NCI-H526 treated with DMSO at 0.1 percent for 48 hours (cell line): ENCODE measurements at regions not wholly inside any gene's neighbourhood (a gene's known extent, or its start where the extent isn't known, plus 50 kb on each side); places are given as distances from the start of the nearest gene placed in this dataset.
"Not testable (repeated sequence)": the region's sequence is repeated elsewhere in the genome, so short reads cannot be mapped to it uniquely, and the experiment has no call there.

ENCODE experiments used
- DNase-seq: peaks from one replicate; lab custom pipeline; 2025; lab: John Stamatoyannopoulos, UW

DNA sequence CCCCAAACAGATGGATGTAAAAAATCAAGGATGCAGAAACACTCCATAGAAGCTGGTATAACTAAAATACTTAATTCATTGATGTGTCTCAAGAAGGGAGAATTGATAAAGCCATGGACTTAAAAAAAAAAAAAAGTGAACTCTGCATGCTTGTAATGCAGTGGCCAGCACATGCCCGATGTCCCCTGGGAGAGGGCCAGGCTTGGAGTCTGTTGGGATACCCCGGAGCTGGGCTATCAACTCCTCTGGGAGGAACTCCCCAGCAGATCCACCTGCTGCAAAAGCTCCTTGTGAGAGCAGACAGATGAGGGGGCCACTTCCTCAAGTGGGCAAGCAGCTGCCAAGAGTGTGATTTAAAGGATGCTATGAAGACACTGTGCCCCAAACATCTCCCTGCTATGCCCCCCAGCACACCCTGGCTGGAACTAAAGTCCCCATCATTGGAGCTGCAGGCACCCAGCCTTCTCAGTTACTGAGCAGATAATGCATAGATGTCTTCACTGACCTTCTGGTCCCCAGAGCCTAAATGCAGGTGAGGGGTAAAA is 311.5 kb upstream of the ID2 start:
- DNase-seq: no peak

DNA sequence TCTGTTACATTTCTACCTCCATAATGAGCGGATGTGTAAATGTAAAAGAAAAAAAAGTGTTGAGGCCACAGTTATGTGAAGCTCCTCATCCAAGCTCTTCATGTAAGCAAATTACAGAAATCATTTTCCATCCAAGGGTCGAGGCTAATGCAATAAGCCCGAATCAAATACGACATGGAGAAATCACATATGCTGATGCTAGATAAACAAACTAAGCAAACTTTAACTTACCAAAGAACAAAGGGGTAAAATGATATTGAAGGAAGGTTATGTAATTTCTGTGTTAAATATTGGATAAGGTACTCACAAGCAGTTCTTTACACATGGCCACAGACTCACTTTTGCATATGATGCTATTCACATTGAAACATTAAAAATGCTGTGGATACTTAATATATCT is 310.2 kb upstream of the ID2 start:
- DNase-seq: no peak

DNA sequence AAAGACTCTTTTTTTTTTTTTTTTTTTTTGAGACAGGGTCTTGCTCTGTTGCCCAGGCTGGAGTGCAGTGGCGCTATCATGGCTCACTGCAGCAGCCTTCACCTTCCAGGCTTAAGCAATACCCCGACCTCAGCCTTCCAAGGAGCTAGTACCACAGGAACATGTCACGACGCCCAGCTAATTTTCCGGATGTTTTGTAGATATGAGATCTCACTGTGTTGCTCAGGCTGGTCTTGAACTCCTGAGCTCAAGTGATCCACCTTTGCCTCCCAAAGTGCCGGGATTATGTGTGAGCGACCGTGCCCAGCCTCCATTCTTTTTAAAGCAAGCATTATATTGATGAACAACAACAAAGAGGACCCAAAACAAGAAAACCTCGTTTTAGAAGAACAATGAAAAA is 307.1 kb upstream of the ID2 start:
- DNase-seq: no peak

DNA sequence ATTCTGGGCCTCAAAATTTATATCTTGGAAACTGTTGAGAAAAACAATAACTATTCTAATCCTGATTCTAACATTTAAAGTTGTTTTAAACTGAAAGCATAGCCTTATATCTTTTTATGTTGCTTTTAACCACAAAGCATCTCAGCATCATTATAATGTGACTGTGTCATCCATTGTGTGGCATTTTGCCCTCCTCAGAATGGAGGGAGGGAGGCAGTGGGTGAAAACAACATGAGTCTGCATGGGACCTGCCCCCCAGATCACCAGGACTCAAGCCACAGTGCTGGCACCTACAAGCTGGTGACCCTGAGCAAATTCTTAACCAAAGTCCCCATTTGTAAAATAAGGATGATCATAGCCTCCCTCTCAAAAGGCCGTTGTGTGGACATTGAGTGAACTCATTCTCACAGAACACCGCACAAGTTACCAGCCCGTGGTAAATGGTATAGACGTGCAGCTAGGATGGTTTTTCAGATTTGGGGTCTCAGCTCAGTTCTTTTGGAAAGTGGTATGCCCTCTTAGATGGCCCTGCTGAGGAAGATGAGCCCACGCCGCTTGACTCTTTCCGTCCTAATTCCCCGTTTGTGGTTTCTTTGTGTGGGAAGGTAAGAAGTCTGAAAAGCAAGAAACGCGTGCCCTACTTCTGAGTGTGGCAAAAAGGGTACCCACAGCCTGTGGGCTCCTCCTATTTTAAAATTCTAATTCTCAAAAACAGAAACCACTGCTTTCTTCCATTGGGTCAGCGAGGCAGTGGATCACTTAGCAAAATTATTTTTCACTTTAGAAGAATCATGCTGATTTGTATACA is 305.0 kb upstream of the ID2 start:
- no peak for DNase-seq

DNA sequence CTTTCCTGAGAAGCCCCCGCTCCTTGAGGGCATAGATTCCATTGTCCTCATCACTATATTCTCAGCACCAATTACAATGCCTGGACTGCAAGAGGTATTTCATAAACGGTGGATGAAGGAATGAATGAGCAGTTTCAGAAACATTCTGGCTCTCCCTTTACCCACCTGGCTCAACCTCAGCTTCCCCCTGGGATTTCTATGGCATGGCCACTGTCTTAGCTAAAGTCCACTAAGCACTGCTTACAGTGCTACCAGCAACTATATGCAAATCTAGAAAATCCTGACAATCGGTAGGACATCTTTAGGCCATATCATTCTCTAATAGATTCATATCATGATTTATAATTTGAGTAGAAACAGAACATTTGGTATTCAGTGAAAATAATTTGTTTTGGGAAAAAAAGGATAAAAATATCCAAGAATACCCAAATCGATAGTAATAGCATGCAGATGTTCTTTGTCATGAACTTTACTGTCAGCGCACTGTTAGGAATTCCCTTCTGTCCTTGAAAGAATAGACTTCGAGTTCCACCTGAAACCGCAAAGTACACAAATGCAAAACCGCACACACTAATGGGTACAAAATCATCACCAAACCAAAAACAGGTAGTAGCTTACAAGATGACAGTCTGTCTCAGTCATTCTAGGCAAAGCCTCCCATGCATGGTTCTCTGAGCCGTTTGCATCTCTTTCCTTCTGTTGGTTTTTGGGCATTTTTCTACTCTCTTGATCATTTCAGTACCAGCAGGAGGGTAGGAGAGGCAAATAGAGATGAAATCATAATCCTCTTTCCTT is 303.6 kb upstream of the ID2 start:
- peak; percentile 15 for DNase-seq

DNA sequence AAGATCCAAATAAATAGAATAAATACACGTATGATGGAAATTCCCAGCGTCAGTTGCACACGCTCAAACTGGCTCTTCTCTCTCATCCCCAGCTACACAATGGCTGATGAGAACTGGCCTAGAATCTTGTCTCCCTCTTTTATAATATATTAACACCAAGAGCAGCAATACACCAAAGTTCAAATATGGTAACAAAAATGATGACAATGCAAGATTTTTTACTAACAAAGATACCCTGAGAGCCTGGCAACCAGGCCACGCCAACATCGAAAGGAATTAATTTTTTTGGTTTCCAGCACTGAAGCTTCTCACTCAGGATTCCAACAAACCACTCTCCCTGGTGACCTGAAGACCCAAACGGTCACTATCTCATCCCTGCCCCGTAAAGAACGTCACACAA is 302.7 kb upstream of the ID2 start:
- no peak for DNase-seq

DNA sequence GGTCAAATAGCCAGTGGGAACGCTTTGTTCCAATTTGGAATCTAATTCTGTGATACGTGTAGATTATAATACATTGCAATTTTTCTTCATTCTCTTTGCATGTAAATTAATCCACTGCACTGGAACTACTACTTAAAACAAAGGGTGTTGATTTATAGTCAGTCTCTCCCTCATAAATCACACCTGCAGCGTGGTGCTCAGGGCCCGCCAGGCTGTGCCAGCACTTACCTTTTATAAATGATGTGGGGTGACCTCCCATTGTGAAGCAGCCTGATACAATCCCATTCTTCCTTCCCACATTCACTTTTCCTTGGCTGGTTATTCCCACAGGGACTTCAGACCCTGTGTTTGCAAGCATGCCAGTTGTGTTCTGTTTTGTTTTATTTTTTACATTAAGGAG is 302.3 kb upstream of the ID2 start:
- no peak for DNase-seq

DNA sequence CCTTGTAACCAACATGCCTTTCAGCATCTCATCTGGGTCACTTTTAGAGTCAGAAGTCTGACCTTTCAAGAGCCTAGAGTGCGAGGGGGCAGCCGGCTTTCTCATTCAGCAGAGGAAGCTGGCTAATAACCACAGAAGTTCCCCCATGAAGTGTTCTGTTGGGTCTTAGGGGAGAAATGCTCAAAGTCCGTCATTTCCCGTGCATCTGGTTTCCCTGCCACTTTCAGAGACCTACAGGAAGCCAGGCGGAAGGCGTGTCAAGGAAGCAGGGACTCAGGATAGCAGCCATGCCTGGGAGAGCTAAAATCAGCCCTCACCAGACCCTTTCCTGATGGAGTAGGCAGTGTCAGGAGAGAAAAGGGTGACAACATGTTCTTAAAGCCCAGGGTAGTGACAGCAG is 301.8 kb upstream of the ID2 start:
- DNase-seq: no peak

DNA sequence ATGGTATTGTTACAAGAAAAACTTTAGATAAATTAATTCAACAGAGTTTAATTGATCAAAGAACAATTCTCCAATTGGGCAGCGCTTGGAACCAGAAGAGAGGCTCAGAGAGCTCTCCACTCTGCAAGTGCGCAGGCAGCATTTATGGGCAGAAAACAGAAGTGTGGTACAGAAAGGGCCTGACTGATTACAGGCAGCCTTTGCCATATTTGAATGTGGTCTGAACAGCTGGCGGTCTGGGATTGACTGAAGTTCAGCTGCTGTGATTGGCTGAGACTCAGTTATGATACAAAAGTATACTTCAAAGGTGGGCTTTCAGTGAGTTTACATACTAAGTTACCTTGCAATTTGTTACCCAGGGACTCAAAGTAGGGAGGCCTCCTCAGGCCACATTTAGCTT is 301.3 kb upstream of the ID2 start:
- peak; percentile 34 for DNase-seq

DNA sequence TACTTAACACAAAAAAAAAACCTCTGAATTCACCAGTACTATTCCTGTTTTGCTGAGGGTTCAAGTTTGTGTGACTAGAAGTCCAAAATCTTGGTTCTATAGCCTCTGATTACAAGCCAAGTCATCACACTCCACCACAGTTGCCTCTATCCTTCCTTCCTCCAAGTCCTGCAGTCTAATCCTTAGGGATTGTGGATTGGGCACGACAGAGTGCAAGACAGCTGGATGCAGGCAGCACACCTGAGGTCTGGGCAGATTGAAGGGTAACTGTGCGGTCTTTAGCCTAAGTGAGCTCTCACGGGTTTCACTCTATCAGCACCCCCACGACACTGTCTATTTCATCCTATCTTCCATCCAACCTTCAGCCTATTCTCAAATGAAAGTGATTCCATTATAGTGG is 299.4 kb upstream of the ID2 start:
- no peak for DNase-seq

DNA sequence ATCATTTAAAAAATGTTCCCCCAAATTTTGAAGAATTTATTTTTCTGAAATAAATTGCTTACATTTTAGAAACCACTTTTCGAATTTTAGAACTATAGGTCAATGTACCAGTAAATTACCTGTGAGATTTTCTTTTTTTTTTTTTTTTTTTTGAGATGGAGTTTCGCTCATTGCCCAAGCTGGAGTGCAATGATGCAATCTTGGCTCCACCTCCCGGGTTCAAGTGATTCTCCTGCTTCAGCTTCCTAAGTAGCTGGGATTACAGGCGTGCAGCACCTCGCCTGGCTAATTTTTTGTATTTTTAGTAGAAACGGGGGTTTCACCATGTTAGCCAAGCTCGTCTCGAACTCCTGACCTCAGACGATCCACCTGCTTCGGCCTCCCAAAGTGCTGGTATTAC is 295.1 kb upstream of the ID2 start:
- not testable (repeated sequence) for DNase-seq

DNA sequence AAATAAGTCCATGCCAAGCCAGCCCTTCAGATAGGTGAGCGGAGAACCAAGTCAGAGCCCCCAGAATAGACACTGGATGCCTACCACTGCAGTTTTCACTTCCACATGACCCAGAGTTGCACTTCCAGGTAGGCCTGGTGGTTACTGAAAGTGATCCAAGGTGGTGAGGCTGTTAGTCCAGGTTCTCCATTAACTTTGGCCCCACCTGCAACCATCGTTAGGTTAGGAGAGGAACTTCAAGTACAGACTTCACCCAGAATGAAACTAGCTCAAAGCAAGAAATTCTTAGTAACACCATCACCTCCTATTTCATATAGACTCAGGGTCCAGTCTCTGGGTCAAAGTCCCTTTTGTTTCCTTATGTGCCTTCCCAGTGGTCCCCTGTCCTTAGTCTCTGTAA is 293.1 kb upstream of the ID2 start:
- no peak for DNase-seq

DNA sequence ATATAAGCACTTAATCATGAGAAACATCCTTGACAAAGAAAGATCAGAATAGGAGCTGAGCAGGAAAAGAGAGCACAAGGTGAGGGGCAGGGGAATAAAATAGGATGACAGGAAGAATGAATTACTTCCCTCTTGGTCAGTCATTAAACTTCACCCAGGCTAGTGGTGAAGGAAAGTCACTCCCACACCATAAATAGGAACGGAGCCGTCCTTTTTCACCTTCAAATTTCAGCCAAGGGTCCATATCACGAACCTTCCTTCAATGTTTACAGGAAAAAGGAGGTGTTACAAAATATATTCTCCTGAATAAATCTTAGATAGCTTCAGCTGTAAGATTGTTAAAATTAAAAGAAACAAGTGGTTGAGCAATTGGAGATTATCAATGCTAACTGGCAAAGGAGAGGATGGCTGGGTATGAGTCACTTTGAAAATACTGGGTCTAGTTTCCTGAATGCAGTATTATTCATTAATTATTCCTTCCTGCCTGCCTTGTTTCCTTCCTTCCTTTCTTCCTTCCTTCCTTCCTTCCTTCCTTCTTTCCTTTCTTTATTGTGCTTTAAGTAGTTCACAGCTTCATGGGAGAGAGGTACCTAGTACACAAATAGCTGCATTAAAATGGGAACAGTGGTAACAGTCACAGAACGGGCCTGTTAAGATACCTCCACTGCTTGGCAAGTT is 292.3 kb upstream of the ID2 start:
- no peak for DNase-seq

DNA sequence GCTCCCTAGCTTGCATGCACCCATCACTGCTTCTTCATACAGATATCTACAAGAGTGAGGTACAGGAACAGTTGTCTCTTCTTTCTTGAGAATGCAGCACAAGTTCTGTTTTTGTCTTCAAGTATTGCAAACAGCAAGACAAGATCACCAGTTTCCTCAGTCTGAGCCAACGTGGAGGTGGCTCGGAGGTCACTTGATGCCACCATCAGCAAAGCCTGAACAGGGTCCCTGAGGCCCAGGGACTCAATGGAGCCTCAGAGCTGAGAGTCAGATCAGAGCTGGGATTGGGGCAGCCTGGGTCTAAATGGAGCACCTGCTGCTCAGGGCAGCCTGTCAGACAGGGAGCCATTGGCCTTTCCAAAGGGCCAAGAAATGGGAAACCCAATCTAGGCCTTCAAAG is 290.7 kb upstream of the ID2 start:
- DNase-seq: no peak

DNA sequence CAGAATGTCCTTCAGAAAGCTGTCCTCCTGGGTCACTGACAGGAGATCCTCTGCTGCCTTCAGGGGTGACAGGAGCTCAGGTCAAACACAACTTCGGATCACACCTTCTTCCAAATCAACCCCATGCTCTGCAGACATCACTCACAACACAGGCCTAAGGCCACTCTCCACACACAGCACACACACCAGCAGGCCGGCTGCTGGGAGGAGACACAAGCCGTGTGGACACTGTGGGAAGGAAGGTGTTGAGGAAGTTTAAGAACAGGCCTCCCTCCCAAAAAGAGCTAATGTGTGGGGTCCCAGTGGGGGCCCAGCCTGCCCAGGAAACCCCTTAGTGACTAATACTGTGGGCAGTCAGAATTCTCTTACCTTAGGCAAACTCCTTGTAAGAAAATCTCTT is 290.3 kb upstream of the ID2 start:
- DNase-seq: no peak

DNA sequence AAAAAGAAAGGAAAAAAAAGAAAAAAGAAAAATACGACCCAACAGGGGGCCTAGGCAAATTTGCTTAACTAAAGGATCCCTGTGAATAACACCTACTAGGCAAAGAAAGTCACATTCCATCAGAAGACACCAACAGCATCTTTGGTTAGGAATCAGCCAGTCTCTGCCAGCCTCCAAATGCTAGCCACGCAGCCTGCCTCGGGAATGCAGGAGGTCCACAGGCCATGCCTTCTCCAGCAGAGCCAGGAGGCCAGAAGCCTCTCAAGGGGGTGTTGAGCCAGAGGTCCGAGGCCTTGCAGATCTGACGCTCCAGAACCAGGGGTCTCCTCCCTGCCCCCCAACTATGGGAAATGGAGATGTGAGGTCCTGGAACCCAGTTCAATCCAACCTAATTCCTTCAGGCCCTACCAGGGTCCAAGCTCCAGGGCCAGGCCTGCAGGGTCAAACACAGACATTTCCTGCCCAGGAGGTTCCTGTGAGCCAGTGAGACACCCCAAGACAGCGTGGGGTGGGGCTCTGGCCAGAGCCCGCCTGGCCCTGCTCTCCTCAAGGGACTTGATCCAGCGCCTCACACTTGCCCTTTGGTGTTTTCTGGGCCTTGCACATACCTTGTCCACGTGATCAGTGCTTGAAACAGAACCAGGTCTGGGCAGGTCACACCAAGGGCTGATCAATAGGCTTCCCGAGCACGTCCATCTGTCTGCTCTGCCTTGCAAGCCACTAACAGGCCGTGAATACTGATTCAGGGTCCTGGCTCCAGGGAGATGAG is 289.6 kb upstream of the ID2 start:
- DNase-seq: no peak

DNA sequence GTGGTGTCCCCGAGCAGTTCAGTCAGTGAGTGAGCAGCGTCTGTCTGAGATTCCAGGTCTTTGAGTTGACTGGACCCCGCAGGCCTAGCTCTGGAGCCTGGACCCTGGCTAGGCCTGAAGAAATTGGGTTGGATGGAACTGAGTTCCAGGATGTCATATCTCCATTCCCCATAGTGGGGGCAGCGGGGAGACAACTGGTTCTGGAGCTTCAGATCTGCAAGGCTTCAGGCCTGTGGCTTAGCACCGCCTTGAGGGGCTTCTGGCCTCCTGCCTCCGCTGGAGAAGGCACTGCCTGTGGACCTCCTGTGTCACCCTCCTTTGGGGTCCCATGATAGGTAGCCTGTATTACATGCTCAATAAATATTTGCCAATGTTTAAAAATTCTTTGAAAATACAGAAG is 288.4 kb upstream of the ID2 start:
- DNase-seq: no peak

DNA sequence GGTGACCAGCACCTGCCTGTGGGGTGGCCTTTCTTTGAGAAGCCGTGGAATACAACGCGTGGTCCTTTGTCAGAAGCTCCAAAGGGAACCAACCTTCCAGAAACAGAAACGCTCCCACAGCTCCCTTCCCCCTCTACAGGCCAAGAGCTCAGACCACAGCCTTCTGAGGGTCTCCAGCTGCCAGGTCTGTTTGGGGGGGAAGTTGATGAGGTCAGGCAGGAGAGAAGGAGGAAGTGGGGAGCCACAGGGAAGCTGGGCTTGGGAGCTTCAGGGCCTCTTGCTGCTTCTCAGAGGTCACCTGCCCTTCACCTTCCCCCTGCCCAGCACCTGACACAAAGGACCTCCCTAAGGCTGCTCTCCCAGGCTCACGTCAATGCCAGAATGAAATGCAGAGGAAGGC is 287.7 kb upstream of the ID2 start:
- no peak for DNase-seq

DNA sequence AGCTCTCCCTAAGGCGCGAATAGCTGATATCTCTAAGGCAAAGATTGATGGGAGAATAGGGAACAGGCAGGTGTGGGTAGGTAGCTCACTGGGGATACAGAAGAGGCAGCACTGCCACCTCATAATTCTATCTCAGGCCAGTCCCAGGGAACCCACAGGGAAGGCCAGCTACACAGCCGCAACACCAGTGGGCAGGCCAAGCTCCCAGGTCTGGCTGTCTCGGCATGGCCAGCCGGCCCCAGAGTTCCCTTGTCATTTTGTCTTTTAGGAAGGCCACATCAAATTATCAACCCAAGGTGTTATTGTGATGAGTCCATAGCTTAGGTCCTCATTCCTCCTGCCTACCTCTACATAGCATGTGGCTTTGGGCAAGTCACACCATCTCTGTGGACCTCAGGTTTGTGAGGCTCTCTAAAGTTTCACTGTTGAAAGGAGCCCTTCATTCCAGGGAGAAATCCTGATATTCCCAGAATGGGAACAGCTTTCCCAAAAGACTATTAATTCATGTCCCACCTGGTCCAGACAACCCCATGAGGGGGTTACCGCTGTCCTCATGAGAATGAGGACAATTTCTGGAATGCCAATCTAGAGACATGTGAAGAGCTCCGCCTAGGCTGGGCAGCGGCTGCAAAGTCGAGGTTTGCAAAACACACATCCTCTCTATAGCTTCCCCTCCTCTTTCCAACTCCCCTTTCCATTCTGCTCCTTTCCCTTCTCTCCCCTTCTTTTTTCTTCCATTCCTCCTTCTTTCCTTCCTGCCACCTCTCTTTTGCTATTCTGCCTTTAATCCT is 287.1 kb upstream of the ID2 start:
- DNase-seq: no peak

DNA sequence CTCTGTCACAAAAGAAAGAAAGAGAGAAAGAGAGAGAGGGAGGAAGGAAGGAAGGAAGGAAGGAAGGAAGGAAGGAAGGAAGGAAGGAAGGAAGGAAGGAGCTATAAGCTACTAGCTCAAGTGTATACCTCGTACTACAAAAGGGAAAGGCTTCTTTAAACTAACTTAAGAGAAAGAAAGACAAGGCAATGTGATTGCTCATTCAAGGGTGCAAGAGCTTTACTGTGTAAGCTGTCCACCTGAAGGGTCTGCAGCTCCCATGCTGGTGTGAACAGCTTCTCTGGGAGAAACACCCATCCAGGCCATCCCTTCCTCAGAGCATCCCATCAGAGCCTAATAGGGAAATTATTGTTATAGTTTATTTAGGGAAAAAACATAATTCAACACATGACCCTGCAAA is 286.1 kb upstream of the ID2 start:
- no peak for DNase-seq

DNA sequence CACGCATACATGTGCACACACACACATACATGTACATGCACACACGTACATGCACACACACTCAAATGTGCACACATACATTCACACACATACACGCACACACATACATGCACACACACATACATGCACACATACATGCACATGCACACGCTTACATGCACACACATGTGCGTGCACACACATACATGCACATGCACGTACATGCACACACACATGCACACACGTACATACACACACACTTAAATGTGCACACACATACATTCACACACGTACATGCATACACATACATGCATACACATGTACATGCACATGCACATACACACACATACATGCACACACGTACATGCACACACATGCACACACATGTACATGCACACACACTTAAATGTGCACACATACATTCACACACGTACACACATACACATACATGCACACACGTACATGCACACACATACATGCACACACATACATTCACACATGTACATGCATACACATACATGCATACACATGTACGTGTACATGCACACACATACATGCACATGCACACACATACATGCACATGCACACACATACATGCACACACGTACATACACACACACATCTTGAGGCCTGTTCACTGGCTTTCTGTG is 283.7 kb upstream of the ID2 start:
- DNase-seq: no peak
